ENCODE measurements at regions not wholly inside any gene's neighbourhood (a gene's known extent, or its start where the extent isn't known, plus 50 kb on each side); places are given as distances from the start of the nearest gene placed in this dataset.

GRCh38 chr10:78959217-78959923 lies 109.4 kb upstream of the ZMIZ1 start:
- no peak for DNase-seq

- no peak for DNase-seq
These were observed 108.9 kb upstream of the ZMIZ1 start for GRCh38 chr10:78959924-78960285.

GRCh38 chr10:78960316-78960800 lies 108.4 kb upstream of the ZMIZ1 start:
- no peak for DNase-seq

- no peak for DNase-seq
These were observed 107.0 kb upstream of the ZMIZ1 start for GRCh38 chr10:78961760-78962159.

- DNase-seq = no peak
These were observed 105.4 kb upstream of the ZMIZ1 start for GRCh38 chr10:78963074-78964034.

GRCh38 chr10:78964274-78964951 lies 104.4 kb upstream of the ZMIZ1 start:
- no peak for DNase-seq

- no peak for DNase-seq
These were observed 103.7 kb upstream of the ZMIZ1 start for GRCh38 chr10:78964952-78965633.

- DNase-seq = no peak
These were observed 102.5 kb upstream of the ZMIZ1 start for GRCh38 chr10:78966182-78966787.

- no peak for DNase-seq
These were observed 101.8 kb upstream of the ZMIZ1 start for GRCh38 chr10:78966844-78967488.

- DNase-seq = no peak
These were observed 100.3 kb upstream of the ZMIZ1 start for GRCh38 chr10:78968300-78968942.

GRCh38 chr10:78968943-78969342 lies 99.8 kb upstream of the ZMIZ1 start:
- no peak for DNase-seq

GRCh38 chr10:78969719-78970118 lies 99.0 kb upstream of the ZMIZ1 start:
- no peak for DNase-seq

GRCh38 chr10:78970261-78970660 lies 98.5 kb upstream of the ZMIZ1 start:
- no peak for DNase-seq

GRCh38 chr10:78971094-78971682 lies 97.6 kb upstream of the ZMIZ1 start:
- no peak for DNase-seq

- no peak for DNase-seq
These were observed 96.4 kb upstream of the ZMIZ1 start for GRCh38 chr10:78972160-78972946.

- DNase-seq = peak in 5 of 6 experiments; percentile 37 to 57 (median 42)
These were observed 95.5 kb upstream of the ZMIZ1 start for GRCh38 chr10:78972947-78973900.

- peak in 4 of 6 experiments; percentile 23 to 42 (median 29) for DNase-seq
These were observed 94.7 kb upstream of the ZMIZ1 start for GRCh38 chr10:78973901-78974616.
